Testis (tissue), 2 donors: ENCODE measurements at regions not wholly inside any gene's neighbourhood (a gene's known extent, or its start where the extent isn't known, plus 50 kb on each side); places are given as distances from the start of the nearest gene placed in this dataset.

Source experiments
- CTCF ChIP-seq, 3 experiments: fragments of 450-650 bp in 2 of 3; fragments of 200-600 bp in 1 of 3; sonication (generic) in 1 of 3; IDR thresholded peaks; one replicate each; pipeline ENCODE4 v1.5.1; 2016 to 2019; ENCODE audit warnings: antibody characterized with exemption in 3 of 3, mild to moderate bottlenecking in 2 of 3, moderate library complexity in 1 of 3
- POLR2A ChIP-seq: fragments of 450-650 bp; IDR thresholded peaks from one replicate; pipeline ENCODE4 v1.6.1; 2017; ENCODE audit warnings: antibody characterized with exemption, mild to moderate bottlenecking, moderate library complexity

GRCh38 chr6:26211963-26212362, 124.7 kb downstream of the HFE start:
- no peak for TF ChIP-seq CTCF (IDR thresholded peaks at IDR 0.05)
- TF ChIP-seq POLR2A, result no peak
